ENCODE measurements at regions not wholly inside any gene's neighbourhood (a gene's known extent, or its start where the extent isn't known, plus 50 kb on each side); places are given as distances from the start of the nearest gene placed in this dataset.
A peak's percentile ranks its signal among the peaks of the same experiment; 100 is the strongest.

DNA sequence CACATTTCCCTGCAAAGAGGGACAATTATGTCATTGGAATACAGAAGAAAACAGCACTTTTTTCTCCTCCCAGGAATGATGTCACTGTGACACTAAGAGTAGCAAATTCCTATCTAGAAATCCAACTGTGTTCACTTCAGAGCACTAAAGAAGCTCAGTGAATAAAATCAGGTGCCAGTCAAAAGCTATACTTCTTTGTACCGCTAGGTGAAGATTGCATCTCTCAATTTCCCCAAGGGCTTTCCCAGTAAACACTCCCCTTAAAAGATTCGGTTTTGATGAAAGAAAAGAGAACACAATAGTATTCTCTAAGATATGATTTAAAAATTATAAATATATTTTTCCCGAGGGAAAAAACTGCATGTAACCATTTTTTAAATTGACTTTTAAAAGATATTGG lies 104.7 kb upstream of the MID1 start:
- H3K4me1 ChIP-seq (ENCODE audit: control insufficient read depth, low read length) = no peaks in the 10 kb centered on the region
- no peak for TF ChIP-seq EZH2phosphoT487 (IDR thresholded peaks at IDR 0.05; ENCODE audit: borderline replicate concordance, low read length)
- TF ChIP-seq, protein P1, sequence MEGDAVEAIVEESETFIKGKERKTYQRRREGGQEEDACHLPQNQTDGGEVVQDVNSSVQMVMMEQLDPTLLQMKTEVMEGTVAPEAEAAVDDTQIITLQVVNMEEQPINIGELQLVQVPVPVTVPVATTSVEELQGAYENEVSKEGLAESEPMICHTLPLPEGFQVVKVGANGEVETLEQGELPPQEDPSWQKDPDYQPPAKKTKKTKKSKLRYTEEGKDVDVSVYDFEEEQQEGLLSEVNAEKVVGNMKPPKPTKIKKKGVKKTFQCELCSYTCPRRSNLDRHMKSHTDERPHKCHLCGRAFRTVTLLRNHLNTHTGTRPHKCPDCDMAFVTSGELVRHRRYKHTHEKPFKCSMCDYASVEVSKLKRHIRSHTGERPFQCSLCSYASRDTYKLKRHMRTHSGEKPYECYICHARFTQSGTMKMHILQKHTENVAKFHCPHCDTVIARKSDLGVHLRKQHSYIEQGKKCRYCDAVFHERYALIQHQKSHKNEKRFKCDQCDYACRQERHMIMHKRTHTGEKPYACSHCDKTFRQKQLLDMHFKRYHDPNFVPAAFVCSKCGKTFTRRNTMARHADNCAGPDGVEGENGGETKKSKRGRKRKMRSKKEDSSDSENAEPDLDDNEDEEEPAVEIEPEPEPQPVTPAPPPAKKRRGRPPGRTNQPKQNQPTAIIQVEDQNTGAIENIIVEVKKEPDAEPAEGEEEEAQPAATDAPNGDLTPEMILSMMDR (IDR thresholded peaks at IDR 0.05; ENCODE audit: low read depth, low read length, poor library complexity, severe bottlenecking) = peak; percentile 32

DNA sequence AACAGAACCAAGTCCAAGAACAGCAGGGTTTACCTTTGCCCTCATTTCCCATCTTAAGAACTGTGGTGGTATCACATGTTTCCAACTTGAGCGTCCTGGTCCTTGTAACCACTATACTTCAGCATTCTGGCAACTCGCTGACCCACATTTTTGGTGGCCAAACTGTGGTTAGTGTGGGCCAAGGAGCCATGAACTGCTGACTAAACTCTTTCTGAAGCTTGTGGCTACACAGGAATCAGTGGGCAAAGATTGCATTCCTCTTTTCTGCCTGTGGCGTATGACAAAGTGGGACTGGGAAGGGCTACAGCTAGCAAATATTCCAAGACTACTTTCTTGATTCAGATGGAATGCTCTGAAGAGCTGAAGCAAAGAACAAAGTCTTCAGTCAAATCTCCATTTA lies 106.3 kb upstream of the MID1 start:
- no peaks in the 10 kb centered on the region for H3K27me3 ChIP-seq (ENCODE audit: control insufficient read depth, low read length)
- H3K36me3 ChIP-seq (ENCODE audit: control insufficient read depth, low read length) = no peaks in the 10 kb centered on the region
- H3K9me2 ChIP-seq (replicated peaks; ENCODE audit: control insufficient read depth, low read length) = no peaks in the 10 kb centered on the region
- no peak overlapping the region for H3K27ac ChIP-seq (ENCODE audit: low read depth, low read length)
- H3F3A ChIP-seq (ENCODE audit: control insufficient read depth, insufficient read depth) = no peaks in the 10 kb centered on the region
- no peaks in the 10 kb centered on the region for H3K79me2 ChIP-seq (ENCODE audit: control insufficient read depth, low read length)
- no peaks in the 10 kb centered on the region for H3K9me3 ChIP-seq (ENCODE audit: control insufficient read depth, insufficient read depth, low read length)
- H4K20me1 ChIP-seq (ENCODE audit: control insufficient read depth, insufficient read depth, low read depth, low read length) = no peaks in the 10 kb centered on the region
- no peaks in the 10 kb centered on the region for H3K4me1 ChIP-seq (ENCODE audit: control insufficient read depth, low read length)
- TF ChIP-seq, protein P1 (IDR thresholded peaks at IDR 0.05; ENCODE audit: low read depth, low read length, poor library complexity, severe bottlenecking) = no peak
- no peak for TF ChIP-seq EZH2phosphoT487 (IDR thresholded peaks at IDR 0.05; ENCODE audit: borderline replicate concordance, low read length)
- no peak overlapping the region for H3K4me2 ChIP-seq (ENCODE audit: low read length)
- H3K4me3 ChIP-seq (ENCODE audit: low read length) = no peak overlapping the region

More for the DNA sequence above, 104.7 kb upstream of the MID1 start:
- Histone ChIP-seq H3K4me3 (ENCODE audit: low read length) (no peak overlapping the region), H3K9me3 (ENCODE audit: control insufficient read depth, insufficient read depth, low read length) (no peaks in the 10 kb centered on the region), H3K27me3 (ENCODE audit: control insufficient read depth, low read length) (no peaks in the 10 kb centered on the region), H3K27ac (ENCODE audit: low read depth, low read length) (no peak overlapping the region), H4K20me1 (ENCODE audit: control insufficient read depth, insufficient read depth, low read depth, low read length) (no peaks in the 10 kb centered on the region), H3F3A (ENCODE audit: control insufficient read depth, insufficient read depth) (no peaks in the 10 kb centered on the region), H3K36me3 (ENCODE audit: control insufficient read depth, low read length) (no peaks in the 10 kb centered on the region), H3K9me2 (replicated peaks; ENCODE audit: control insufficient read depth, low read length) (no peaks in the 10 kb centered on the region), H3K79me2 (ENCODE audit: control insufficient read depth, low read length) (no peaks in the 10 kb centered on the region), H3K4me2 (ENCODE audit: low read length) (no peak overlapping the region)

DNA sequence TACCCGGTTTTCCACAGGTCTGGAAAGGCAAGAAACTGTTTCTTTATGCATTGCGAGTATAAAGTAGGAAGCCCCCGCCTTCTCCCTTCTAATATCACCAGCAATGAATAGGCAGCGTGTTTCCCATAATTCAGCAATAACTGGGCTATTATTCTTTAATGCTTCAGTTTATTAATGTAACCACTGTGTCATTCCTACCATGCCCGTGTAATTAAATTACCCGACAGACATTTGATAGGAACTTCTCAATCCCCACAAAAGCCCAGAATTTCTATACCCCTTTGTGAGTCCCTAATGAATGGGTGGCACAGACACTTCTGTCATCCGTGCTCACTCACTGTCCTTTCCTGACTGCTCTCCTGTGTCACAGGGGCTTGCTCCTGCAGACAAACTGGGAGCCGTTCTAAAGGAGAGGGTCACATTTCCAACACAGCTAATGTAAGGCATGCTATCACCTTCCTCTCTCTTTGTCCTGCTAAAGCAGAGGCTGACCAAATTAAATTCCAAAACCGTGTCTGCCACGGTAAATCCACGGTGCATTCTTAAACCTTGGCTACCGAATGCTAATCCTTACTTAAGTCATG lies 108.5 kb upstream of the MID1 start:
- Histone ChIP-seq H3K27ac (ENCODE audit: low read depth, low read length) (no peak overlapping the region), H3K9me2 (replicated peaks; ENCODE audit: control insufficient read depth, low read length) (no peaks in the 10 kb centered on the region), H3K4me1 (ENCODE audit: control insufficient read depth, low read length) (no peaks in the 10 kb centered on the region), H3K27me3 (ENCODE audit: control insufficient read depth, low read length) (no peaks in the 10 kb centered on the region), H3K36me3 (ENCODE audit: control insufficient read depth, low read length) (no peaks in the 10 kb centered on the region), H3K4me3 (ENCODE audit: low read length) (no peak overlapping the region), H3K4me2 (ENCODE audit: low read length) (no peak overlapping the region), H4K20me1 (ENCODE audit: control insufficient read depth, insufficient read depth, low read depth, low read length) (no peaks in the 10 kb centered on the region), H3K9me3 (ENCODE audit: control insufficient read depth, insufficient read depth, low read length) (no peaks in the 10 kb centered on the region), H3F3A (ENCODE audit: control insufficient read depth, insufficient read depth) (no peaks in the 10 kb centered on the region), H3K79me2 (ENCODE audit: control insufficient read depth, low read length) (no peaks in the 10 kb centered on the region)
- TF ChIP-seq, protein P1 (IDR thresholded peaks at IDR 0.05; ENCODE audit: low read depth, low read length, poor library complexity, severe bottlenecking) = no peak
- no peak for TF ChIP-seq EZH2phosphoT487 (IDR thresholded peaks at IDR 0.05; ENCODE audit: borderline replicate concordance, low read length)

All from DOHH2 (cell line).